ENCODE measurements at regions not wholly inside any gene's neighbourhood (a gene's known extent, or its start where the extent isn't known, plus 50 kb on each side); places are given as distances from the start of the nearest gene placed in this dataset.

DNA sequence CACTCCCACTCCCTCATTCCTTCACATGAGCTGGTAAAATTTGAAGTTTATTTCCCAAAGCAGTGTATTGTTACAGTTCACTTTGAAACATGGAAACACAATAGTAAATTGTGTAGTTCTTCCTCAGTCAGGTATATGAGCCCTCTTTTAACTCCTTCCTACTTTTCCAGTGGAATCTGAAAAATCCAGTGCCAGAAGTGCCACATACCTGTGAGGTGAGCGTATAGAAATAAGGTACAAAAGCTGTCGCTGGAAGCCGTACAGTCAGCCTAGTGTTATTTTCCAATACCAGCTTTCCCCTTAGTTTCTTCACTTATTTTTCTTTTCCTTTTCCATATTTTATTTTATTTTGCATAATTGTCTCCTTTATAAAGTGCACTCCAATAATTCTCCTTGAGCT, 81.7 kb upstream of the CADM2 start:
- no peak for DNase-seq (ENCODE audit: low spot score)

DNA sequence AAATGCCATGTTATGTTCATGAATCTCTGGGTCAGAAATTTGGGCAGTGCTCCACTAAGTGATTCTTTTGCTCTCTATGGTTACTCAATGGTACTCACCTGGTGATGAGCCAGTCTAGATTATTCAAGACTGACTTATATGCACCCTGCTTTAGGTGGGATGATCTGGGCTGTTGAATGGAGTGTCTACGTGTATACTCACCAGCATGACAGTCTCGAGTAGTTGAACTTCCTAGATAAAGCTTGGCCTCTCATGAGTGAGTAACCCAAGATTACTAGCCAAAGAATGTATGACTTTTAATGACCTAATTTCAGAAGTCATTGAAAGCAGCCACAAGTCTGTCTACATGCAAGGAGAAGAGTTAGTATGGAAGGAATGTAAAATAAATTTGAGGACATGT, 77.5 kb upstream of the CADM2 start:
- no peak for DNase-seq (ENCODE audit: low spot score)

DNA sequence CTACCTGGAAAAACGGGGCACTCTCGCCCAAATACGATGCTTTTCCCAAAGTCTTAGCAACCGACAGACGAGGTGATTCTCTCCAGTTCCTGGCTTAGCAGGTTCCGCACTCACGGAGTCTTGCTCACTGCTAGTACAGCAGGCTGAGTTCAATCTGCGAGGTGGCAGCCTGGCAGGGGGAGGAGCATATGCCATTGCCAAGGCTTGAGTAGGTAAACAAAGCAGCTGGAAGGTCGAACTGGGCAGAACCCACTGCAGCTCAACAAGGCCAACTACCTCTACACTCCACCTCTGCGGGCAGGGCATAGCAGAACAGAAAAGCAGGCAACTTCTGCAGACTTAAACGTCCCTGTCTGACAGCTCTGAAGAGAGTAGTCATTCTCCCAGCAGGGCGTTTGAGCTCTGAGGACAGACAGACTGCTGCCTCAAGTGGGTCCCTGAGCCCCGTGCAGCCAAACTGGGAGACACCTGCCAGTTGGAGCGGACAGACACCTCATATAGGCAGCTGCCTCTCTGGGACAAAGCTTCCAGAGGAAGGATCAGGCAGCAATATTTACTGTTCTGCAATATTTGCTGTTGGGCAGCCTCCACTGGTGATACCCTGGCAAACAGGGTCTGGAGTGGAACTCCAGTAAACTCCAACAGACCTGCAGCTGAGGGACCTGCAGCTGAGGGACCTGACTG, 73.4 kb upstream of the CADM2 start:
- no peak for DNase-seq (ENCODE audit: low spot score)

DNA sequence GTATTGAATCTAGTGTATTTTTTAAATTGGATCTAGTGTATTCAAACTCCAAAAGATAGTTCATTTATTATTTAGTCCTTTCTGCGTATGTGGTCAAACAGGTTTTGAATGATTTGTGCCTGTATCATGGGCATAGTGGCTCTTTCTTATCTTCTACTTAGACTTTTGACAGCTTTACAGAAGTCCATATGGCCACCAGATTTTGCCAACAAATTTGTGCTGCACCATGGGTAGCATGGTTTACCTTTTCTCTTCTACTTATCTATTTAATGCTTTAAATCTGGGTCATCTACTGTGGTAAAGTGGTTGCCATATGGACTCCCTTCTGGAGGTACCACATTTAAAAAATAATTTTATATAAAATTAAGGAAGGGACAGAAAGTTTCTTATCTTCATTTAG, 66.9 kb upstream of the CADM2 start:
- no peak for DNase-seq (ENCODE audit: low spot score)

DNA sequence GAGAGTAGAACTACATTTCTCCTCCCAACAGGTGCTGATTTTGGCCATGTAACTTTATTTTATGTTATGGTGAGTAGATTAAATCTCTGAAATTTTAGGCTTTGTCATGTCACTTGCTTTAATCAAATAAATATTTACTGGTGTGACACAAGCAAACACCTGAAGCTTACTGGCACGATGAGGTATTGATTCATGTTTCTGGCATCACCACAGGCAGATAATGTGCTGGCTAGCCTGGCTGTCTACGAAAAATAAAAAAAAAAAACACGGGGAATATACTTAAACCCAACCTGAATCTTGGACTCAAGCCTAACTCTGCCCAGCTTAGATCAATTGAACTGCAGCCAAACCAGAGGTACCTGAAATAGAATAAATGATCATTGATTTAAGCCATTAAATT, 65.6 kb upstream of the CADM2 start:
- DNase-seq (ENCODE audit: low spot score) = no peak

DNA sequence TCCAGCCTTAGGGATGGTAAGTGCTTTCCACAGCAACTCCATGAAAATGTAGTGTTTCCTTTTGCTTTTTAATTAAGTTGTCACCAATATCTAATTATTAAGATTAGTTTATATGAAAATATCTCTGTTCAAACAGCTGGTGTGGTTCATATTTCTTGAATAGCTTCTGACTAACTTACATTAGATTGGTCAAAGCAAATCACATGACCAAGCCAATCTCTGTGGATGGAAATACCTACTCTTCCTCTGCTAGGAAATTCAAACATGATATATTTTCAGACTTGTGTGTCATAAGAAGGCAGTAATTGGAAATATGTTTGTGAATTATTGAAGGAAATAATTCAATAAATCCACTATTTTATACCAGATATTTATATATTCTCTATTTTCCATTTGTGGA, 54.6 kb upstream of the CADM2 start:
- DNase-seq (ENCODE audit: low spot score) = no peak

DNA sequence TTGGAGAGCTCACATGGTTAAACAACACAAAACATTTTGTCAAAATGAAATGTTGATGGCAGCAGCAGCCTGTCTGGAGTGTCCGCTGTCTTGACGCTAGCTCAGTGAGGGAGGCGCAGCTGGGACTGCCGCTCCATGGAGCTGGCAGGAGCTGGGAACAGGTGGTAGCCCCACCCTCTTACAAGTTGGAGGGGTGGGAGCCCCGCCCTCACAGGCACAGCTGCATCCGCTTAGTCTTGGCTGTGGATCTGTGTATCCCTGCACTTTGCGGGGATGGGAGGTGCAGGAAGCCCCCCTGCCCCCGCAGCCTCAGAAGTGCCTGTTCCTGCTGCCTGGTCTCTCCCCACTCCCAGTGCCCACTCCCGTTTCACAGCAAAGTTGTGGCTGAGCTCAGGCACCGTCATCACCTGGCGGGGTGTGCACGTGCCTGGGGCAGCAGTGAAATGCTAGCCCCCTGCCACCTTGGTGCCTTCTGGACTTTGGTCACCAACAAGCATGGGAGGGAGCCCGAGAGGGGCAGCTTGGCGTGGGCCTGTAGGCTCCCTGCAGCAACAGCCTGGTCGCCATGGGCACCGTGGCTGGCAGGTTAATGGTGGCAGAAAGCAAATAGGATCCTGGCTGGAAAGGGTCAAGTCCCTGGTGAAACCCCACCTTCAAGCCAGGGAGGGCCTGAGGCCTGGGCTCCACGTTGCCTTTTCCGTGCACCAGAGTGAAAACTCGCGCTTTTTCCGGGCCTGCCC, 53.8 kb upstream of the CADM2 start:
- no peak for DNase-seq (ENCODE audit: low spot score)

DNA sequence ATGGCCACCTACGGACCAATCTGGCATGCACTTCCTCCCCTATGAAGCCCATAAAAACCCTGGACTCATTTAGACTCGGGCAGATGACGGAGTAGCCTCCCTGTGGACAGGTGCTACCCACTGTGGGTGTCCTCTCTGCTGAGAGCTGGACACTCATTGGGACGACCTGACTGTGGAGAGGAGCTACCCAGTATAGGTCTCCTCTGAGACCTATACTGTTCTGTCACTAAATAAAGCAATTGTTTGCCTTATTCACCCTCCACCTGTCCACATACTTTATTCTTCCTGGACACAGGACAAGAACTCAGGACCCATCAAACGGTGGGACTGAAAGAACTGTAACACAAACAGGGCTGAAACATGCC, 53.3 kb upstream of the CADM2 start:
- DNase-seq (ENCODE audit: low spot score) = no peak

DNA sequence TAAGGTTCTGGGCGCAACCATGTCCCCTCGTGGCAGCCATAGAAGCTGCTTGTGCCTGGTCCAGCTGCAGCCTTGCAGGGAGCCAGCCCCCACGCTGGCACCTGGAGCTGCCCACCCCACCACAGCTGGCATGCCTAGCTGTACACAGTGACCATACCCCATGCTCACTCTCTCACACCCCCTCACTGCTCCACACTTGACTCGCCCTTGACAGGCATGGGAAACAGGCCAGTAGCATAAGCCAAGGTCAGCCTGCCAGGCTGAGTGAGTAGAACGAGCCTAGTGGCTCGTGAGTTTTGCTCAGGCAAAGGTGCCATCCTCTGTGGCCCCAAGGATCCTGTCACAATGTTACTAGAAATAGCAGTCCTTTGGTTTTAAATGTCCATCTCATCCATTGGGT, 52.7 kb upstream of the CADM2 start:
- DNase-seq (ENCODE audit: low spot score) = no peak
